GM13976 (cell line): ENCODE measurements at regions not wholly inside any gene's neighbourhood (a gene's known extent, or its start where the extent isn't known, plus 50 kb on each side); places are given as distances from the start of the nearest gene placed in this dataset.

Experiments used
- DNase-seq: peaks from one replicate; pipeline ENCODE4 v3.0.0; 2012; ENCODE audit warnings: low spot score
- CTCF ChIP-seq: IDR thresholded peaks from 2 replicates; pipeline ENCODE4 v1.5.1; 2012; ENCODE audit warnings: borderline replicate concordance, mild to moderate bottlenecking; ENCODE audit not compliant: insufficient read depth; ENCODE audit errors: extremely low read depth, missing control alignments, control extremely low read depth
- in situ Hi-C: fragments of 300-500 bp; cut with MboI; formaldehyde crosslinking; loops from one replicate; pipeline ENCODE4 v1.12.0; 2022; ENCODE audit warnings: low sequenced_read_pairs, mixed read lengths, inconsistent platforms; ENCODE audit not compliant: unreplicated experiment

GRCh38 chr6:19550380-19550779 is 286.8 kb upstream of the ID4 start:
- DNase-seq = no peak
- TF ChIP-seq CTCF = no peak
- in situ Hi-C loops = no loop called here

- in situ Hi-C loops = no loop called here
- TF ChIP-seq CTCF = no peak
- no peak for DNase-seq
Observed at GRCh38 chr6:19551611-19552010, 285.6 kb upstream of the ID4 start.

- no peak for DNase-seq
- in situ Hi-C loops = no loop called here
- no peak for TF ChIP-seq CTCF
Observed at GRCh38 chr6:19552076-19552475, 285.1 kb upstream of the ID4 start.

GRCh38 chr6:19552588-19552987 is 284.6 kb upstream of the ID4 start:
- TF ChIP-seq CTCF = no peak
- in situ Hi-C loops = no loop called here

GRCh38 chr6:19554356-19555225 is 282.6 kb upstream of the ID4 start:
- no peak for DNase-seq
- no peak for TF ChIP-seq CTCF
- in situ Hi-C loops = no loop called here

More at GRCh38 chr6:19552588-19552987, 284.6 kb upstream of the ID4 start:
- DNase-seq = no peak

GRCh38 chr6:19557191-19557590 is 280.0 kb upstream of the ID4 start:
- in situ Hi-C loops = no loop called here
- no peak for TF ChIP-seq CTCF
- DNase-seq = no peak
